Activated B cell treated with CpG ODN at 0.5 μM for 24 hours (primary cell): ENCODE measurements at regions not wholly inside any gene's neighbourhood (a gene's known extent, or its start where the extent isn't known, plus 50 kb on each side); places are given as distances from the start of the nearest gene placed in this dataset.

Experiments used
- ATAC-seq: fragments of 200-7000 bp; cut with Tn5 transposase; one replicate; pipeline ENCODE4 v1.10.0; 2021; ENCODE audit warnings: low read depth, mild to moderate bottlenecking, moderate library complexity
- CTCF ChIA-PET: fragments of 350-600 bp; sonication (Branson Sonifier 250); formaldehyde crosslinking; loops from one replicate; lab custom pipeline; 2021; ENCODE audit warnings: antibody characterized with exemption; lab: Charles Lee
- POLR2A ChIA-PET: fragments of 350-600 bp; sonication (Branson Sonifier 250); formaldehyde crosslinking; loops from one replicate; lab custom pipeline; 2021; ENCODE audit warnings: antibody characterized with exemption; lab: Charles Lee
- DNase-seq: peaks from one replicate; pipeline ENCODE4 v3.0.0; 2022
- H3K27ac Mint-ChIP-seq: one replicate; pipeline ENCODE4 v1.8.0; 2020; ENCODE audit warnings: mixed read lengths
- H3K27me3 Mint-ChIP-seq: one replicate; pipeline ENCODE4 v1.8.0; 2021; ENCODE audit warnings: mixed read lengths
- H3K36me3 Mint-ChIP-seq: one replicate; pipeline ENCODE4 v1.8.0; 2021; ENCODE audit warnings: low read depth, mixed read lengths
- H3K4me1 Mint-ChIP-seq: one replicate; pipeline ENCODE4 v1.8.0; 2021; ENCODE audit warnings: mixed read lengths
- H3K4me3 Mint-ChIP-seq: one replicate; pipeline ENCODE4 v1.8.0; 2020; ENCODE audit warnings: mild to moderate bottlenecking, mixed read lengths
- H3K9me3 Mint-ChIP-seq: one replicate; pipeline ENCODE4 v1.8.0; 2020; ENCODE audit warnings: mixed read lengths
- intact Hi-C: fragments of 100-400 bp; cut with micrococcal nuclease; formaldehyde crosslinking; loops from one replicate; pipeline ENCODE4 v1.15.1; 2024
- TF ChIP-seq, protein P1 (sequence below): fragments of 200-600 bp; IDR thresholded peaks from one replicate; pipeline ENCODE4 v1.8.0; 2022; ENCODE audit warnings: antibody characterized with exemption, mild to moderate bottlenecking

DNA sequence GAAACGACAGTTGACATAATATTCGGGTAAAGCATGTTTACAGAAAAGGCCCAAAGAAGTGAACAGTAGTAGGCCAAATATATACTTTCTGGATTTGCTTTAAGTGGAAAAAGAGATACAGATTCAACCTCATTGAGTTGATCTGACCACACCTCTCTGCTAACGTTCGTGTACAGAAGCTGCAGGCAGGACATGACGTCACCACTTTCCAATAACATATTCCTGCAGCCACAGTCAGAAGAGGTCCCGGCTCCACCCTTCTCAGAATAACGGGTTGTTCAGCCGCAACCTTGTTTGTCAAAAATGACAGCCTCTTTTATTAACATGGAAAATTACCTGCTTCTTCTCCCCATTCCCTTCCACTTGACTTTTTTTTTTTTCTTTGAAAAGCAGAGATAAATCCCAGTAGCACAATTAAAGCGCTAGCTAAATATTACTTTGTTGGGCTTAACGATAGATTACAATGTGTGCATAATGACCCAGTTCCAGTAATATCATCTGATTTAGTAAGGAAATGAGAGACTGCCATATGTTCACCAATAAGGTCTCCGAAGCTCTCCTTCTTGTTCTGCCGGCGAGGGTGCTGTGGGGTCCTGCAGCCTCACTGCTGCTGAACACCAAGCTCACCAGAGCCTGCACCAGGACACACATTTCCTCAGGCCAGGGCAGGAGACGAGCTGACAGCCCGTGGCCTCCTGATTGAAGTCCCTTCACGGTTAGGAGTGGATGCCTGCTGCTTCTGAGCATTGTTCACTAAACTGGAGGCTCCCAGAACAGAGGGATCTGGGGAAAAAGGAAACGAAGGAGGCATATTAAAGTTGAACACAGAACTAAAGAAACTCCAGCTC is 451.0 kb upstream of the SALL3 start:
- H3K4me1 Mint-ChIP-seq: no peaks in the 10 kb centered on the region
- H3K27me3 Mint-ChIP-seq: no peaks in the 10 kb centered on the region
- H3K36me3 Mint-ChIP-seq: no peaks in the 10 kb centered on the region
- POLR2A ChIA-PET: no interaction called here
- H3K27ac Mint-ChIP-seq: no peak overlapping the region
- CTCF ChIA-PET: no interaction called here
- intact Hi-C loops: no loop called here
- no peaks in the 10 kb centered on the region for H3K9me3 Mint-ChIP-seq
- TF ChIP-seq, protein P1, sequence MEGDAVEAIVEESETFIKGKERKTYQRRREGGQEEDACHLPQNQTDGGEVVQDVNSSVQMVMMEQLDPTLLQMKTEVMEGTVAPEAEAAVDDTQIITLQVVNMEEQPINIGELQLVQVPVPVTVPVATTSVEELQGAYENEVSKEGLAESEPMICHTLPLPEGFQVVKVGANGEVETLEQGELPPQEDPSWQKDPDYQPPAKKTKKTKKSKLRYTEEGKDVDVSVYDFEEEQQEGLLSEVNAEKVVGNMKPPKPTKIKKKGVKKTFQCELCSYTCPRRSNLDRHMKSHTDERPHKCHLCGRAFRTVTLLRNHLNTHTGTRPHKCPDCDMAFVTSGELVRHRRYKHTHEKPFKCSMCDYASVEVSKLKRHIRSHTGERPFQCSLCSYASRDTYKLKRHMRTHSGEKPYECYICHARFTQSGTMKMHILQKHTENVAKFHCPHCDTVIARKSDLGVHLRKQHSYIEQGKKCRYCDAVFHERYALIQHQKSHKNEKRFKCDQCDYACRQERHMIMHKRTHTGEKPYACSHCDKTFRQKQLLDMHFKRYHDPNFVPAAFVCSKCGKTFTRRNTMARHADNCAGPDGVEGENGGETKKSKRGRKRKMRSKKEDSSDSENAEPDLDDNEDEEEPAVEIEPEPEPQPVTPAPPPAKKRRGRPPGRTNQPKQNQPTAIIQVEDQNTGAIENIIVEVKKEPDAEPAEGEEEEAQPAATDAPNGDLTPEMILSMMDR: no peak
- DNase-seq (no peak), ATAC-seq (no peak)
- H3K4me3 Mint-ChIP-seq: no peak overlapping the region

DNA sequence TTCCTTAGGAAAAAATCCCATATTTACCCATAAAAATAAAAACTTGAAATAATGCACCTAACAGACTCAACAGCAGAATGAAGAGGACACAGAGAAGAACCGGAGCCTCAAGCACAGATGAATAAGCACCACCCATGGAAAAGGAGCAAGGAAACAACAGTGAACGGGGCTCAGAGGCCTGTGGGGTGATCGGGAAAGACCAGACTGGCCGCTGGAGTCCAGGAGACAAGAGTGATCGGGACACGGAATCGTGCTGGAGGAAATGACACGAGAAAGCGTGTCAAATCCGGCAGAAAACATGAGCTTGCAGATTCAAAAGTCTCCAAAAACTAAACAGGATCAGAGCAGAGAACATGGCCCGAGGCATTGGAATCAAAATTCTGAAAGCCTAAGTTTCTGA is 448.0 kb upstream of the SALL3 start:
- ChIA-PET CTCF (no interaction called here), POLR2A (no interaction called here)
- DNase-seq (no peak), ATAC-seq (no peak)
- Mint-ChIP-seq H3K4me3 (no peak overlapping the region), H3K27ac (no peak overlapping the region), H3K36me3 (no peaks in the 10 kb centered on the region), H3K27me3 (no peaks in the 10 kb centered on the region), H3K9me3 (no peaks in the 10 kb centered on the region), H3K4me1 (no peaks in the 10 kb centered on the region)
- TF ChIP-seq, protein P1: no peak
- intact Hi-C loops: no loop called here

DNA sequence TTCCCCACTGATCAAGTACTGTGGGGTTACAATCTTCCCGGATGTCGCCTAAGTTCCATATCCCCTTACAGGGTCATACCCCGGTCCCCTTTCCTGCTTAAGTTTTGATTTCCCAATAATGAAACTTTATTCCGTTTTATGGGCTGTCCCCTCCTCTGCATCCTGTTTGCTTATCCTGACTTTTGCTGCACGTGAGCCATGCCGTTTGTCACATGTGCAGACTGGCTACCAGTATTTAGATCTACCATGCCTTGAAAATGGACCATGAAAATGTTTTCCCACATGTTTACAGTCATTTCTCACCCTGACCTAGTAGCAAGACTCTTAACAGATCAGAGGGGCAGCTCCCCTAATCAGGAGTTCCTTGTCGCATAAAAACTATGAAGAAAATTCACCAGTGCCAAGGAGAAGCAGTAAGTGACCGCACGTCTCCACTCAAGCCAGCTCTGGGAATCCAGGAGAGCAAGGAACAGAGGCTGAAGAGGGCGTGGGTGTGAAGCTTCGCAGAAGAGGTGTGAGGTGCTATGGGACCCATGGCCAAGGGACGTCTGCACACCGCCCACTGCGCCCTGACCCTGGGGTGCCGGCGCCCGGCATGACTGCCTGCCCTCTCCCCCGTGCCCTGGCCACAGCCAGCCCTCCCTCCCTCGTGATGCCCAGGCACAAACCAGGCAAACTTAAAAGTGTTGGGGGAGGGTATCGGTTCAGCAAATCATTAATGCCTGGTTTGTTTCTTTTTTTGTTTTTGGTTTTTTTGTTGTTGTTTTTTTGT is 440.8 kb upstream of the SALL3 start:
- peaks cover 1% of the 10 kb centered on the region for H3K9me3 Mint-ChIP-seq
- H3K4me3 Mint-ChIP-seq: no peak overlapping the region
- H3K27me3 Mint-ChIP-seq: no peaks in the 10 kb centered on the region
- intact Hi-C loops: no loop called here
- CTCF ChIA-PET: no interaction called here
- POLR2A ChIA-PET: no interaction called here
- ATAC-seq: no peak
- H3K27ac Mint-ChIP-seq: no peak overlapping the region
- no peak for DNase-seq
- H3K36me3 Mint-ChIP-seq: no peaks in the 10 kb centered on the region
- H3K4me1 Mint-ChIP-seq: no peaks in the 10 kb centered on the region
- TF ChIP-seq, protein P1: no peak

GRCh38 chr18:78540636-78541529 is 438.7 kb upstream of the SALL3 start:
- no peak overlapping the region for H3K4me3 Mint-ChIP-seq
- no peaks in the 10 kb centered on the region for H3K27me3 Mint-ChIP-seq
- no peaks in the 10 kb centered on the region for H3K4me1 Mint-ChIP-seq
- peaks cover 2% of the 10 kb centered on the region for H3K9me3 Mint-ChIP-seq
- DNase-seq (no peak), ATAC-seq (no peak)
- no peaks in the 10 kb centered on the region for H3K36me3 Mint-ChIP-seq
- ChIA-PET POLR2A (no interaction called here), CTCF (no interaction called here)
- intact Hi-C loops: no loop called here
- TF ChIP-seq, protein P1: no peak
- no peak overlapping the region for H3K27ac Mint-ChIP-seq
